DOHH2 (cell line): ENCODE measurements at regions not wholly inside any gene's neighbourhood (a gene's known extent, or its start where the extent isn't known, plus 50 kb on each side); places are given as distances from the start of the nearest gene placed in this dataset.

ENCODE experiments used
- EZH2phosphoT487 ChIP-seq: fragments of 200-600 bp; sonication (generic); IDR thresholded peaks from 2 replicates; pipeline ENCODE4 v1.6.1; 2017; ENCODE audit warnings: borderline replicate concordance, mild to moderate bottlenecking, antibody characterized with exemption, low read length, moderate library complexity, mixed read lengths
- TF ChIP-seq, protein P1 (sequence below): fragments of 200-600 bp; sonication (generic); IDR thresholded peaks from one replicate; pipeline ENCODE4 v1.5.1; 2014; ENCODE audit warnings: antibody characterized with exemption, mild to moderate bottlenecking, low read depth, low read length; ENCODE audit not compliant: poor library complexity, severe bottlenecking

DNA sequence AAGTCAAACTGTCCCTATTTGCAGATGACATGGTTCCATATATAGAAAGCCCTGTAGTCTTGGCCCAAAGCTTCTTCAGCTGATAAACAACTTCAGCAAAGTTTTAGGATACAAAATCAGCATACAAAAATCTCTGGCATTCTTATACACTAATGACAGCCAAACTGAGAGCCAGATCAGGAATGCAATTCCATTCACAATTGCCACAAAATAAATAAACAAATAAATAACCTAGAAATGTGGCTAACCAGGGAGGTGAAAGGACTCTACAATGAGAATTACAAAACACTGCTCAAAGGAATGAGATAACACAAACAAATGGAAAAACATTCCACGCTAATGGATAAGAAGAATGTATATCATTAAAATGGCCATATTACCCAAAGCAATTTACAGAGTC lies 52.9 kb upstream of the CXCL8 start:
- TF ChIP-seq, protein P1, sequence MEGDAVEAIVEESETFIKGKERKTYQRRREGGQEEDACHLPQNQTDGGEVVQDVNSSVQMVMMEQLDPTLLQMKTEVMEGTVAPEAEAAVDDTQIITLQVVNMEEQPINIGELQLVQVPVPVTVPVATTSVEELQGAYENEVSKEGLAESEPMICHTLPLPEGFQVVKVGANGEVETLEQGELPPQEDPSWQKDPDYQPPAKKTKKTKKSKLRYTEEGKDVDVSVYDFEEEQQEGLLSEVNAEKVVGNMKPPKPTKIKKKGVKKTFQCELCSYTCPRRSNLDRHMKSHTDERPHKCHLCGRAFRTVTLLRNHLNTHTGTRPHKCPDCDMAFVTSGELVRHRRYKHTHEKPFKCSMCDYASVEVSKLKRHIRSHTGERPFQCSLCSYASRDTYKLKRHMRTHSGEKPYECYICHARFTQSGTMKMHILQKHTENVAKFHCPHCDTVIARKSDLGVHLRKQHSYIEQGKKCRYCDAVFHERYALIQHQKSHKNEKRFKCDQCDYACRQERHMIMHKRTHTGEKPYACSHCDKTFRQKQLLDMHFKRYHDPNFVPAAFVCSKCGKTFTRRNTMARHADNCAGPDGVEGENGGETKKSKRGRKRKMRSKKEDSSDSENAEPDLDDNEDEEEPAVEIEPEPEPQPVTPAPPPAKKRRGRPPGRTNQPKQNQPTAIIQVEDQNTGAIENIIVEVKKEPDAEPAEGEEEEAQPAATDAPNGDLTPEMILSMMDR = no peak
- no peak for TF ChIP-seq EZH2phosphoT487
